A549 (cell line): ENCODE measurements at regions not wholly inside any gene's neighbourhood (a gene's known extent, or its start where the extent isn't known, plus 50 kb on each side); places are given as distances from the start of the nearest gene placed in this dataset.

Experiments used
- MYC ChIP-seq: IDR thresholded peaks from 2 replicates; pipeline ENCODE4 v1.6.1; 2012; ENCODE audit warnings: mild to moderate bottlenecking, inconsistent platforms, low read length, improper control_type of control experiment, borderline replicate concordance
- NR3C1 ChIP-seq: fragments of >200 bp; sonication (Bioruptor Twin); formaldehyde crosslinking; IDR thresholded peaks from 3 replicates; pipeline ENCODE4 v1.6.1; 2017
- RCOR1 ChIP-seq: fragments of 150-350 bp; IDR thresholded peaks from 2 replicates; pipeline ENCODE4 v1.6.1; 2014; ENCODE audit warnings: antibody characterized with exemption, low read length, low read depth
- RFX5 ChIP-seq: fragments of 450-650 bp; IDR thresholded peaks from 2 replicates; pipeline ENCODE4 v1.7.1; 2014; ENCODE audit warnings: antibody characterized with exemption, mild to moderate bottlenecking, moderate library complexity
- ZC3H11A ChIP-seq: fragments of 450-650 bp; IDR thresholded peaks from 2 replicates; pipeline ENCODE4 v1.6.1; 2014; ENCODE audit warnings: antibody characterized with exemption, mild to moderate bottlenecking
- TF ChIP-seq, protein P1 (sequence below): fragments of >200 bp; sonication (Bioruptor Twin); formaldehyde crosslinking; IDR thresholded peaks from 3 replicates; pipeline ENCODE4 v1.5.1; 2016

GRCh38 chr4:10204401-10205058 lies 87.9 kb upstream of the WDR1 start:
- TF ChIP-seq NR3C1 (no peak), ZC3H11A (no peak), MYC (no peak), RCOR1 (no peak), RFX5 (no peak)
- TF ChIP-seq, protein P1, sequence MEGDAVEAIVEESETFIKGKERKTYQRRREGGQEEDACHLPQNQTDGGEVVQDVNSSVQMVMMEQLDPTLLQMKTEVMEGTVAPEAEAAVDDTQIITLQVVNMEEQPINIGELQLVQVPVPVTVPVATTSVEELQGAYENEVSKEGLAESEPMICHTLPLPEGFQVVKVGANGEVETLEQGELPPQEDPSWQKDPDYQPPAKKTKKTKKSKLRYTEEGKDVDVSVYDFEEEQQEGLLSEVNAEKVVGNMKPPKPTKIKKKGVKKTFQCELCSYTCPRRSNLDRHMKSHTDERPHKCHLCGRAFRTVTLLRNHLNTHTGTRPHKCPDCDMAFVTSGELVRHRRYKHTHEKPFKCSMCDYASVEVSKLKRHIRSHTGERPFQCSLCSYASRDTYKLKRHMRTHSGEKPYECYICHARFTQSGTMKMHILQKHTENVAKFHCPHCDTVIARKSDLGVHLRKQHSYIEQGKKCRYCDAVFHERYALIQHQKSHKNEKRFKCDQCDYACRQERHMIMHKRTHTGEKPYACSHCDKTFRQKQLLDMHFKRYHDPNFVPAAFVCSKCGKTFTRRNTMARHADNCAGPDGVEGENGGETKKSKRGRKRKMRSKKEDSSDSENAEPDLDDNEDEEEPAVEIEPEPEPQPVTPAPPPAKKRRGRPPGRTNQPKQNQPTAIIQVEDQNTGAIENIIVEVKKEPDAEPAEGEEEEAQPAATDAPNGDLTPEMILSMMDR: no peak
